H1 (cell line): ENCODE measurements at regions not wholly inside any gene's neighbourhood (a gene's known extent, or its start where the extent isn't known, plus 50 kb on each side); places are given as distances from the start of the nearest gene placed in this dataset.

Experiments used
- CTCF ChIA-PET: fragments of 300-600 bp; sonication (Branson Sonifier 250); formaldehyde crosslinking; loops from one replicate; lab custom pipeline; 2021; ENCODE audit not compliant: partially characterized antibody; lab: Charles Lee
- POLR2A ChIA-PET: fragments of 300-600 bp; sonication (Branson Sonifier 250); formaldehyde crosslinking; loops from one replicate; lab custom pipeline; 2021; ENCODE audit warnings: inconsistent platforms; ENCODE audit not compliant: partially characterized antibody; lab: Charles Lee
- DNase-seq, 2 experiments: peaks; one replicate each; pipeline versions ENCODE4 v3.0.0 to v3.0.0-alpha.2; 2010 to 2022; ENCODE audit warnings: low spot score in 2 of 2, low read depth in 1 of 2, mixed read lengths in 1 of 2
- FAIRE-seq: peaks from 2 replicates; lab custom pipeline; 2011; peaks lifted over from hg19 to GRCh38; lab: Jason Lieb, UNC
- H2AFZ ChIP-seq: 2 replicates; pipeline ENCODE4 v1.8.1; 2012; ENCODE audit warnings: low read length, inconsistent platforms
- H2AK5ac ChIP-seq: 2 replicates; pipeline ENCODE4 v1.6.1; 2013; ENCODE audit warnings: low read depth, low read length
- H2BK120ac ChIP-seq: replicated peaks from 2 replicates; pipeline ENCODE3; 2013; ENCODE audit warnings: low read depth, low read length, inconsistent platforms
- H2BK12ac ChIP-seq: 2 replicates; pipeline ENCODE4 v1.6.1; 2013; ENCODE audit warnings: low read depth, low read length
- H2BK15ac ChIP-seq: 2 replicates; pipeline ENCODE4 v1.6.1; 2013; ENCODE audit warnings: low read length
- H2BK20ac ChIP-seq: 2 replicates; pipeline ENCODE4 v1.6.1; 2013; ENCODE audit warnings: low read length
- H2BK5ac ChIP-seq: 2 replicates; pipeline ENCODE4 v1.6.1; 2013; ENCODE audit warnings: low read depth, low read length
- H3K14ac ChIP-seq: 2 replicates; pipeline ENCODE4 v1.6.1; 2013; ENCODE audit warnings: inconsistent platforms; ENCODE audit not compliant: insufficient read length
- H3K18ac ChIP-seq: 2 replicates; pipeline ENCODE4 v1.6.1; 2013; ENCODE audit warnings: low read length; ENCODE audit errors: extremely low read depth
- H3K23ac ChIP-seq: 2 replicates; pipeline ENCODE4 v1.6.1; 2013; ENCODE audit warnings: inconsistent platforms; ENCODE audit not compliant: insufficient read length
- H3K23me2 ChIP-seq: 2 replicates; pipeline ENCODE4 v1.6.1; 2013; ENCODE audit warnings: low read depth, low read length
- H3K27ac ChIP-seq: 2 replicates; pipeline ENCODE4 v1.6.1; 2011; ENCODE audit warnings: low read depth, low read length, inconsistent platforms
- H3K27me3 ChIP-seq, 4 experiments: replicated peaks in 1 of 4; 1 replicate in 1 of 4; 2 replicates in 3 of 4; pipeline versions ENCODE4 v1.6.1 to v1.8.1; 2011 to 2013; ENCODE audit warnings: low read length in 3 of 4, mild to moderate bottlenecking in 3 of 4, inconsistent platforms in 2 of 4, mixed read lengths in 2 of 4, moderate library complexity in 1 of 4; ENCODE audit not compliant: control insufficient read depth in 3 of 4, insufficient read depth in 3 of 4; ENCODE audit errors: extremely low read depth in 1 of 4
- H3K36me3 ChIP-seq, 4 experiments: 2 replicates each; pipeline versions ENCODE4 v1.6.1 to v1.8.1; 2011 to 2013; ENCODE audit warnings: mild to moderate bottlenecking in 4 of 4, low read length in 3 of 4, moderate library complexity in 2 of 4, control low read depth in 1 of 4, inconsistent platforms in 1 of 4; ENCODE audit not compliant: insufficient read depth in 4 of 4, control insufficient read depth in 2 of 4
- H3K4ac ChIP-seq: replicated peaks from 2 replicates; pipeline ENCODE3; 2013; ENCODE audit warnings: low read length, low read depth, mixed read lengths, inconsistent platforms; ENCODE audit not compliant: insufficient read length
- H3K4me1 ChIP-seq, 4 experiments: replicated peaks in 1 of 4; 1 replicate in 1 of 4; 2 replicates in 3 of 4; pipeline versions ENCODE4 v1.6.1 to v1.8.1; 2011 to 2013; ENCODE audit warnings: low read length in 3 of 4, inconsistent platforms in 2 of 4, mixed read lengths in 1 of 4; ENCODE audit not compliant: insufficient read depth in 4 of 4, control insufficient read depth in 3 of 4
- H3K4me2 ChIP-seq, 2 experiments: 2 replicates each; pipeline versions ENCODE4 v1.6.1 to v1.8.1; 2011 to 2013; ENCODE audit warnings: low read depth in 2 of 2, low read length in 2 of 2, control low read depth in 1 of 2, inconsistent platforms in 1 of 2, mild to moderate bottlenecking in 1 of 2; ENCODE audit not compliant: insufficient read depth in 1 of 2
- H3K4me3 ChIP-seq, 4 experiments: fragments of 200-600, 300-600 bp in 1 of 4; sonication (generic), shearing (Covaris generic), sonication (Bioruptor Twin) in 1 of 4; 2 replicates each; pipeline versions ENCODE4 v1.5.1 to v1.8.1; 2011 to 2016; ENCODE audit warnings: low read length in 4 of 4, low read depth in 3 of 4, control low read depth in 2 of 4, inconsistent platforms in 2 of 4, mild to moderate bottlenecking in 2 of 4, mixed read lengths in 1 of 4, moderate library complexity in 1 of 4; ENCODE audit not compliant: insufficient read depth in 2 of 4; ENCODE audit errors: extremely low read depth in 1 of 4
- H3K56ac ChIP-seq: replicated peaks from 2 replicates; pipeline ENCODE3; 2013; ENCODE audit warnings: low read depth, mild to moderate bottlenecking, mixed read lengths, low read length, inconsistent platforms; ENCODE audit not compliant: insufficient read length
- H3K79me1 ChIP-seq: 2 replicates; pipeline ENCODE4 v1.6.1; 2013; ENCODE audit warnings: low read depth, low read length, control low read depth
- H3K79me2 ChIP-seq, 2 experiments: 2 replicates each; pipeline versions ENCODE4 v1.6.1 to v1.8.1; 2012 to 2013; ENCODE audit warnings: low read length in 2 of 2, mild to moderate bottlenecking in 2 of 2, inconsistent platforms in 1 of 2; ENCODE audit not compliant: insufficient read depth in 2 of 2, control insufficient read depth in 1 of 2
- H3K9ac ChIP-seq, 4 experiments: replicated peaks in 1 of 4; 1 replicate in 1 of 4; 2 replicates in 3 of 4; pipeline versions ENCODE4 v1.6.1 to v1.8.1; 2011 to 2013; ENCODE audit warnings: low read depth in 3 of 4, low read length in 3 of 4, control low read depth in 2 of 4, mild to moderate bottlenecking in 2 of 4, moderate library complexity in 2 of 4, inconsistent platforms in 1 of 4; ENCODE audit errors: extremely low read depth in 1 of 4
- H3K9me3 ChIP-seq, 2 experiments: 2 replicates each; pipeline versions ENCODE4 v1.6.1 to v1.8.1; 2012 to 2013; ENCODE audit warnings: mild to moderate bottlenecking in 2 of 2, moderate library complexity in 2 of 2, control low read depth in 1 of 2, inconsistent platforms in 1 of 2, low read depth in 1 of 2, low read length in 1 of 2, mixed read lengths in 1 of 2; ENCODE audit not compliant: insufficient read depth in 2 of 2
- H4K20me1 ChIP-seq, 2 experiments: replicated peaks in 1 of 2; 2 replicates each; pipeline versions ENCODE3 to v1.8.1; 2011 to 2013; ENCODE audit warnings: inconsistent platforms in 2 of 2, low read length in 2 of 2, mild to moderate bottlenecking in 1 of 2; ENCODE audit not compliant: insufficient read depth in 2 of 2, control insufficient read depth in 1 of 2
- H4K5ac ChIP-seq: 2 replicates; pipeline ENCODE4 v1.6.1; 2013; ENCODE audit warnings: low read length, low read depth, mixed read lengths, inconsistent platforms; ENCODE audit not compliant: insufficient read length
- H4K8ac ChIP-seq: 2 replicates; pipeline ENCODE4 v1.8.0; 2013; ENCODE audit warnings: mild to moderate bottlenecking, moderate library complexity, low read length, inconsistent platforms; ENCODE audit not compliant: insufficient read depth; ENCODE audit errors: extremely low read depth
- H4K91ac ChIP-seq: replicated peaks from 2 replicates; pipeline ENCODE3; 2013; ENCODE audit warnings: low read length, mixed read lengths, inconsistent platforms; ENCODE audit not compliant: insufficient read length
- BCL11A ChIP-seq, 2 experiments: IDR thresholded peaks; one replicate each; pipeline ENCODE4 v1.6.1; 2011; ENCODE audit warnings: low read depth in 2 of 2, low read length in 2 of 2, mild to moderate bottlenecking in 2 of 2
- CHD1 ChIP-seq: IDR thresholded peaks from 2 replicates; pipeline ENCODE4 v1.6.1; 2012; ENCODE audit warnings: low read depth, low read length, improper control_type of control experiment
- MAFK ChIP-seq: IDR thresholded peaks from 2 replicates; pipeline ENCODE4 v1.6.1; 2012; ENCODE audit warnings: low read depth, mild to moderate bottlenecking, improper control_type of control experiment, low read length
- PHF8 ChIP-seq: fragments of 200-600 bp; sonication (generic); conservative IDR thresholded peaks from 2 replicates; pipeline ENCODE4 v1.7.1; 2012; ENCODE audit warnings: low read depth, mild to moderate bottlenecking, inconsistent platforms, low read length, moderate library complexity
- SIX5 ChIP-seq: IDR thresholded peaks from 2 replicates; pipeline ENCODE4 v1.6.1; 2011; ENCODE audit warnings: mild to moderate bottlenecking, low read depth, low read length
- WGBS, 2 experiments: shearing (Covaris generic) in 1 of 2; methylation state at CpG; one replicate each; pipeline versions ENCODE4 v1.1.6 to v1.1.7; 2013 to 2015; ENCODE audit warnings: low lambda C conversion rate in 2 of 2, mixed read lengths in 2 of 2, inconsistent platforms in 1 of 2, low coverage in 1 of 2, missing lambda C conversion rate in 1 of 2; ENCODE audit not compliant: insufficient replicate concordance in 2 of 2, insufficient coverage in 1 of 2, insufficient read length in 1 of 2; ENCODE audit errors: extremely low coverage in 1 of 2, missing lambda C conversion rate in 1 of 2; 5-methylcytosine and 5-hydroxymethylcytosine counted together

DNA sequence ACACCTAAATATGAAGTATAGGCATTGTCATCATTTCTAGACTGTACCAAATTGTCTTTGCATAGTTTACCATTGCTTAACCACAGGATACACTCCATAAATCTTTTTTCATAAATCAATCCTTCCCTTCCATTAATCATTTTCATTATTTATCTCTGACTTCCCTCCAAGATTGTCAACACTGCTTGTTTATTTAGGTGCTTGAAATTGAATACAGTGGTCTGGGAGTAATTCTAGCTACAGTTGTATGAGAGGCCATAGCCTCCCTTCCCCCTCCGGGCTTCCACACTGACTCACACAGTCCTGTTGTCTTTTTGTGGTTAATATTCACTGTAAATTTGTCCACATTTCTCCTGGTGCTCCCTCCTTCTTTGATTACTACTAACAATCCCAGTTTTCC lies 114.2 kb upstream of the ARID2 start:
- Histone ChIP-seq H2BK120ac (no peak overlapping the region), H3K23me2 (no peaks in the 10 kb centered on the region), H2AK5ac (no peak overlapping the region), H2BK15ac (no peak overlapping the region), H3K4ac (no peak overlapping the region), H4K8ac (no peak overlapping the region), H2BK12ac (no peak overlapping the region), H3K9me3 (no peaks in the 10 kb centered on the region), H3K36me3 (no peaks in the 10 kb centered on the region), H2AFZ (no peak overlapping the region), H3K79me1 (no peaks in the 10 kb centered on the region), H3K23ac (no peak overlapping the region), H3K4me1 (no peaks in the 10 kb centered on the region), H3K27me3 (no peaks in the 10 kb centered on the region), H4K5ac (no peak overlapping the region), H3K56ac (no peak overlapping the region), H4K91ac (no peak overlapping the region), H3K14ac (no peak overlapping the region), H3K9ac (no peak overlapping the region), H4K20me1 (no peaks in the 10 kb centered on the region), H2BK20ac (no peak overlapping the region), H3K79me2 (no peaks in the 10 kb centered on the region), H2BK5ac (no peak overlapping the region), H3K4me2 (no peak overlapping the region), H3K18ac (no peak overlapping the region), H3K4me3 (no peak overlapping the region), H3K27ac (no peak overlapping the region)
- FAIRE-seq (no peak), DNase-seq (no peak)
- WGBS, 2 experiments: 79% methylated on average over 1 of the region's 1 CpG; no CpG with 5 or more reads in 1 of the 2 experiments
- ChIA-PET POLR2A (no interaction called here), CTCF (interaction anchor here (0.5 to 1.1 kb wide), 4 partner anchors 9 to 120 kb away, joined by 3 to 5 read pairs (median 4); no protein-coding TSS in a partner anchor)
- TF ChIP-seq SIX5: no peak
- no peak for TF ChIP-seq CHD1
- TF ChIP-seq BCL11A (IDR thresholded peaks at IDR 0.05; ENCODE audit: low read depth in 2 of 2, low read length in 2 of 2): no peak
- TF ChIP-seq PHF8: no peak
- TF ChIP-seq MAFK: no peak
